GM12878 (cell line): ENCODE measurements at regions not wholly inside any gene's neighbourhood (a gene's known extent, or its start where the extent isn't known, plus 50 kb on each side); places are given as distances from the start of the nearest gene placed in this dataset.

Source experiments
- CTCF ChIP-seq, 3 experiments: IDR thresholded peaks in 2 of 3; conservative IDR thresholded peaks in 1 of 3; 2 replicates each; pipeline ENCODE4 v1.5.1; 2011; ENCODE audit warnings: low read depth in 3 of 3, low read length in 3 of 3, mild to moderate bottlenecking in 3 of 3, control low read depth in 2 of 3, moderate library complexity in 2 of 3, inconsistent platforms in 1 of 3, mixed read lengths in 1 of 3; ENCODE audit not compliant: control insufficient read depth in 2 of 3, insufficient read depth in 1 of 3; ENCODE audit errors: extremely low read depth in 1 of 3
- HCFC1 ChIP-seq: fragments of 150-350 bp; IDR thresholded peaks from 2 replicates; pipeline ENCODE4 v1.6.1; 2014; ENCODE audit warnings: low read length
- MXI1 ChIP-seq: fragments of 150-350 bp; IDR thresholded peaks from 2 replicates; pipeline ENCODE4 v1.6.1; 2011; ENCODE audit warnings: low read depth, mild to moderate bottlenecking, inconsistent platforms, low read length, improper control_type of control experiment
- RAD21 ChIP-seq: IDR thresholded peaks from 2 replicates; pipeline ENCODE4 v1.6.1; 2011; ENCODE audit warnings: mild to moderate bottlenecking, low read depth, low read length, moderate library complexity; ENCODE audit not compliant: insufficient read depth
- SMAD1 ChIP-seq: fragments of 450-650 bp; IDR thresholded peaks from 2 replicates; pipeline ENCODE4 v1.6.1; 2018; ENCODE audit warnings: mild to moderate bottlenecking, low read depth; ENCODE audit not compliant: partially characterized antibody
- USF1 ChIP-seq: IDR thresholded peaks from 2 replicates; pipeline ENCODE4 v1.6.1; 2011; ENCODE audit warnings: borderline replicate concordance, low read depth, mild to moderate bottlenecking, moderate library complexity, mixed read lengths, low read length; ENCODE audit not compliant: insufficient read depth; ENCODE audit errors: extremely low read length

- no peak for TF ChIP-seq MXI1
- TF ChIP-seq HCFC1: no peak
- no peak for TF ChIP-seq USF1
- TF ChIP-seq CTCF (IDR thresholded peaks at IDR 0.05 in 2 of 3, conservative IDR thresholded peaks at IDR 0.05 in 1 of 3; ENCODE audit: control insufficient read depth in 2 of 3, extremely low read depth in 1 of 3, insufficient read depth in 1 of 3, low read depth in 3 of 3, low read length in 3 of 3): no peak
- no peak for TF ChIP-seq SMAD1
- no peak for TF ChIP-seq RAD21
These were observed 540.7 kb downstream of the METTL4 start for GRCh38 chr18:2030647-2031046.
